Loucy (cell line): ENCODE measurements at regions not wholly inside any gene's neighbourhood (a gene's known extent, or its start where the extent isn't known, plus 50 kb on each side); places are given as distances from the start of the nearest gene placed in this dataset.

ENCODE experiments used
- CTCF ChIP-seq: fragments of 200-600 bp; sonication (generic); conservative IDR thresholded peaks from 2 replicates; pipeline ENCODE4 v1.5.1; 2014; ENCODE audit warnings: mild to moderate bottlenecking, antibody characterized with exemption, low read length
- EZH2phosphoT487 ChIP-seq: fragments of 200-600 bp; IDR thresholded peaks from 2 replicates; pipeline ENCODE4 v1.6.1; 2018; ENCODE audit warnings: antibody characterized with exemption, mild to moderate bottlenecking, moderate library complexity, borderline replicate concordance

GRCh38 chr2:223267160-223267951 is 215.4 kb downstream of the KCNE4 start:
- TF ChIP-seq CTCF (no peak), EZH2phosphoT487 (no peak)
